SKM-1 (cell line): ENCODE measurements at regions not wholly inside any gene's neighbourhood (a gene's known extent, or its start where the extent isn't known, plus 50 kb on each side); places are given as distances from the start of the nearest gene placed in this dataset.

ENCODE experiments used
- DNase-seq: peaks from one replicate; lab custom pipeline; 2025; ENCODE audit not compliant: unreplicated experiment; lab: John Stamatoyannopoulos, UW

DNA sequence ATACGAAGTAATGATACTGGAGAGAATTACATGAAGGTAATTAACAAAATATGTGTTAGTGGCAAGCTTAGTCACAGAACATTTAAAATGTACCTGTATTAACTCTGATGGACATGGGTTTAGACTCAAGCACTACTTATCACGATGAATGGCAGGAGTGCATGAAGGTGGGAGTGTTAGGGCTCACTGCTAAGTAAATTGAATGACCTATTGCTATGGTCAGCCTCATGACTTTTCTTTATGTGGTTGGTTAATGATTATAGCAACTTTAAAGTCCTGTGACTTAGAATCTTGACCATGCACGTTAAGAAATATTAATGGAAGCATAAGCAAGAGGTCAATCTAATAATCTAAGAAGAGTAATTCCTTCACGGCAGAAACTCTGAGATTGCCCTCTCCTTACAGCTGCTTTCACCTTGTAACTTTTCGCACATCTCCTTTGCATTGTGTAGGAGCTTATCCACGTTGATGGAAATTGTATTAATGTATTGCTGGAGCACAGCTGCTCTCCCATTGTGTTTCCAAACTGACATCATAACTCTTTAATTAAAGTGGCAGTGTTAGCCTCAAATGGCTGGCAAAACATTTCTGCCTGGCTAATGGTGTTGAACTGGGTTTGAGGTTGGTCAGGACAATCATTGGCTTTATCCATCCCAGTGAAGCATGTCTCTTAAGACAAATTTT lies 114.5 kb downstream of the RXFP2 start:
- no peak for DNase-seq

DNA sequence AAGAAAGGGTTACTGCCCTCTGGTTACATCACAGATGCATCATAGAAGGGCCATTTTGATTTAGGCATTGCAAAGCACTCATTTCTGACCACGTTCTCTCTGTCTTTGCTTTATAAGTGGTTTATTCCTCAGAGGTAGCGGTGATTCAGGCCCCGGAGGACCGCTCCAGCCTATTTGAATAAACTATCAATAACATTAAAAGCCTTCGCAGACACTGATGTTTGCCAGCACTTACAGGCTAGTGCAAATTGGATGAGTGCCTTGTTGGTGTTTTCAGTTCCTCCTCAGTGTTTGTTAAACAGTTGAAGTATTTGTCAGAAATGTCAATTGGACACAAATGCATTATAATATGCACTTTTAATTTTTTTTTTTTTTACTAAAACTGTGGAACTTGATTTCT lies 120.2 kb downstream of the RXFP2 start:
- no peak for DNase-seq

DNA sequence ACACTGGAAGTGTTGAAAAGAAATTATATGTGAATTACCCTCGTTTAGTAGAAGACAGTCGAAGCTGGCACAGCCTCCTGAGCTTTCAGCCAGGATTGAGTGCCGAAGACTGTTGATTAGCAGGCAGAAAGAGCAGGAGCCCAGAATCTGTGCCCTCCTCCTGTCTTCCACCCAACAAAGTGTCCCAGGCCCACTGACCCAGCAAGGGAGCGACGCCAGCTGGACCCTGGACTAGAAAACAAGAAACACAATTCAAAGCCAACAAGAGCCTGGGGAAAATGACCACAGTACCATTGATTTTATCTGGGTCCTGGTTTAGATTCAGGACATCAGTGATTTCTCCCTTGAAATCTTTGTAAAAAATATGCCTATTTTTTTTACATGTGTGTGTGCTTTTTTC lies 120.7 kb downstream of the RXFP2 start:
- DNase-seq: no peak

DNA sequence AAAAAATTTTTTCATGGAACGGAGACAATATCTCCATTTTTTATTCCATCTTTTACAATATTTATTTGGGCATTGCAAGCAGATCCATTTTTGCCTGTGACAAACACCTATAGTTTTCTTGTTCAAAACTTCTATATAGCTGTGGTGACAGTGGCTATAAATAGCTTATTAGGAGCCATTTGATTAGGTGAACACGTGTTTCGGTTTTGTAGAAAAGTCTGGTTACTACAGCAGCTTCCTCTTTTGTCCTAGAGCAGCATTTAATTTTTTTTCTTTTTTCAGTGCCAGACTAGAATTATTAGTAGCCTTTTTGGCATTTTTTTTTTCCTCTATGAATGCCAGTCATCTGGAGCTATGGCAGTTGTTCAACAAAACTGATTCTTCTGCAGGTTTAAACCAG lies 123.5 kb downstream of the RXFP2 start:
- DNase-seq: no peak

DNA sequence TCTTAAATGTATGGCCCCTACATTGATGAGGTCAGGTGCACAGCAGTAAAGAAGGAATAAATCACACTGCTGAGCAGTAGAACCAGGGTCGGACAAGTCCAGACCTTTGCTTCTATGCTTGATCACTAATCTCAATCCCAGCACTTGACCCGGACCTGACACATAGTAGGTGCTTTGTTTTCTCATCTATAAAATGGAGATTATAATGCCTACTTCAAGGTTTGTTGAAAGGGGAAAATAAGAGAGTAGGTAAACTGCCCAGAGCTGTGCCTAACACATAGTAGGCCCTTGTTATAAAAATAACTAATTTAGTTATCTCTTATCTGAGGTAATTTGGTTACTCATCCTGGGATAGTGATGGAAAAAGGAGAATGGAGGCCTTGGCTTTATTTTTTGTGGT lies 125.0 kb downstream of the RXFP2 start:
- DNase-seq: no peak

DNA sequence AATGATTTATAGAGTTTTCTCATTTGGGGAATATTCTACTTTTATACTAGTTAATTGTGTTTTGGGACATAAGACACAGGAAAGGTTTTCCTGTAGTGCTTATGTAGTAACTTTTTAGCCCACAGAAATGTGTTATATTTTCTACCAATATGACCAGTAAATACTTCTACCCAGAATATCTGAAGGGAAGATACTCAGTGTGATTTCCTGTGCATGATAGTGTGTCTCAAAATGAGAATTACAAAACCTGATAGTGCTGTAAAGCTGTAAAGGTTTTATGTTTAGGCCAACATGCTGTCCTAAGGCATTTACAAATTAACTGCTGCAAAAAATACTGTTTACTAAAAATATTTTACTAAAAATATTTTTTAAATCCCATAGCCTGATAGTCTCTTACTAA lies 126.8 kb downstream of the RXFP2 start:
- no peak for DNase-seq

DNA sequence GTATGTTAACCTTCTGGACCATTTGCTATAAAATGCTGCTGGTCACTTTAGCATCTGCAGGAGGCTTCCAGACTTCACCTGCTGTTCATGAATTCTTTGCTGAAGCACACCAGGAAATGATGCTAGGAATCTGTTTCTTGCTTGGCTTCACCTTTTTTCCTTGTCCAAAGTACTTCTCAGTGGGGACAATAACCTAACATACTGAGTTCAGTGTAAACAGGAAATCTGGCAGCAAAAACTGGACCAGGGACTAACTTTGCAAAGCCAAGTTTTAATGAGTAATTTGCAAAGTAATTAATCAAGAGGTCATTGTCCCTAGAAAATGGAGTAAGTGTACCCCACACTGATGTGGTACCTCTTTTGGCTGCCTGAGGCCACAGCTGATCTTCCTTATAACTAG lies 128.4 kb downstream of the RXFP2 start:
- DNase-seq: no peak

DNA sequence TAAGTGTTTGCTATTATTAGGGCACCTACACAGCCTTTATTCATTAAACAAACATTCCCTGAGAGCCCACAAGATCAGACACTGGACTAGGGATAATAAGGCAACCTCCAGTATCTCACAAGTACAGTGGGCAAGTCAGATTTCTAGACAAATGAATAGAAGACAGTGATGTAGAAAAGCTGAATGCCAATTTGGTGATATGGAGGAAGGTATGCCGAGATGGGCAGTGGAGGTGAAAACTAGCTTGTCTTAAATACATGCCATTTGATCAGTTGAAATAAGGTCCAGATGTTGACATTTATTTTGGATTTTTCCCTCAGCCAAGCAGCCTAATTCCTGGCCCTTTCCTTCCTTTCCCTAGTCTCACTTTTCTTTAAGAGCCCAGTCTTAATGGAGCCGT lies 130.3 kb downstream of the RXFP2 start:
- DNase-seq: no peak

DNA sequence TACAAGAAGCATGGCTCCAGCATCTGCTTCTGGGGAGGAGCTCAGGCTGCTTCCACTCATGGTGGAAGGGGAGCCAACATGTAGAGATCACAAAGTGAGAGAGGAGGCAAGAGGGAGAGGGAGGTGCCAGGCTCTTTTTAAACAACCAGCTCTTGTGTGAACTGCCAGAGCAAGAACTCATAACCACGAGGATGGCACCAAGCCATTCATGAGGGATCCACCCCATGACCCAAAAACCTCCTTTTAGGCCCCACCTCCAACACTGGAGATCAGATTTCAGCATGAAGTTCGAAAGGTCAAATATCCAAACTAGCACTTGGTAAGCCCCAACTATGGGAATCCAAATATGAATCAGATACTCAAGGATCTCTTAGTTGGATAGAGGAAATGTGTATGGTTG lies 131.2 kb downstream of the RXFP2 start:
- no peak for DNase-seq

DNA sequence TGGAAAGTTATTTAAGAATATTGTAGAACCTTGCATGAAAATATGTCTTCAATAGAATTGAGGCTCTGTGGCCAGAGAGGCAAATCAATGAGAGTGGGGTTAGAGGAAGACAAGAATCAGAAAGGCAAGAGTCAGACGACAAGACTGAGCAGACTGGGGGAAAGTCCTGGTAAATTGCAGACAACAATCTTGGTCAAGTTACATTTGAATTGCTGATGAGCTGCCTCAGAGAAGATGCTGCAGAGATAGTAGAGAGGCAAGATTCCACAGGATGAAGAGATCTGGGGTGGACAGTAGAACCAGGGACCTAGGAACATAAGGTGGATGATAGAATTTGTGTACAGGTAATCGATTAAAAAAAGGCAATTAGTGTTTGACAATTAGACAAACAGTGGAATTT lies 133.8 kb downstream of the RXFP2 start:
- no peak for DNase-seq

DNA sequence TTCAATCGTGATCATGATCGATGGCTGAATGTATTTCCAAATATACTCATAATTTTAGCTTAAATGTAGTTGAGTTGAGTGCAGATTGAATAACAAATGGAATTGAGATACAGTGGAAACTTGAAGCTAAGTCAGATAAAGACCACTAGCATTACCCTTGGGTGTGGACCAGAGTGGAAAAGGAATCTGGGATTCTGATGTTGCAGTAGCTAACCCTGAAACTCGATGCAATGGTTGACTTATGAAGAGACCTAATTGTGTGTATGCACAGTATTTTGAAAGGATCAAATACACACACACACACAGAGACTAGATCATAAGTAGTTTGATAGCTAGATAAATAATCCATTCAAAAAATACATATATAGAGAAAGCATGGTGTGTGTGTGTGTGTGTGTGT lies 135.8 kb downstream of the RXFP2 start:
- no peak for DNase-seq

DNA sequence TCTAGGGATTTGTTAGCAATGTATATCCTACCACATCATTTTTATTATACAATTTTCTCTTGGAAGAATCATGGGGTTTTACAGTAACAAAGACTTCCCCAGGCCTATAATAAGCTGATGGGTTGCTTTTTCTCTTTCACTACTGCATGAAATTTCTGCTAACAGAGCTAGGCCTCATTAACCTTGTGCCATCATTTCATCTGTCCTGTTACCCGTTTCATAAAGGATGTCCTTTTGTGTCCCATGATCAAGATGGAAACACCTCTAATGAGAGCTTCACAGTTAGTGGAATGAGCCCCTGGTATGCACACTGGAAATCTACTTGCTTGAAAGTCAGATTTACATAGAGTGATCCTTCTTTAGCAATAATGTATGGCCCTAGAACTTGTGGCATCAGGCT lies 138.7 kb downstream of the RXFP2 start:
- DNase-seq: no peak

DNA sequence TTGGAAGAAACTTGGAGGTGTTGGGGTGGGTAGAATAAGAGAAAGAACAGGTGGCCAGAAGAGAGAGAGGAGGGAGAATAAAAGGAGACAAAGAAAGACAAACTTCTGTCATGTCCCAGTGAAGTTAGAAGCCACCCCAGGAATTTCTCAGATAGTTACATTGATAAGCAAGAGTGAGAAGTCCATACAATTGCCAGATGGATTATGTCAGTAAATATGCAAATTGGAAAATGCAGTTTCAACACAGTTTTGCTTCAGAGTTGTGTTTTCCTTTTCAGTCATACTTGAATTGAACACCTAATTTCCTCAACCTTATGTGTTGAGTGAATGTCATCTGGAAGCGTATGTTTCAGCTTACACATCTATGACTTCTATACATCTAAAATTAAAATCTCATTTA lies 139.2 kb downstream of the RXFP2 start:
- no peak for DNase-seq

DNA sequence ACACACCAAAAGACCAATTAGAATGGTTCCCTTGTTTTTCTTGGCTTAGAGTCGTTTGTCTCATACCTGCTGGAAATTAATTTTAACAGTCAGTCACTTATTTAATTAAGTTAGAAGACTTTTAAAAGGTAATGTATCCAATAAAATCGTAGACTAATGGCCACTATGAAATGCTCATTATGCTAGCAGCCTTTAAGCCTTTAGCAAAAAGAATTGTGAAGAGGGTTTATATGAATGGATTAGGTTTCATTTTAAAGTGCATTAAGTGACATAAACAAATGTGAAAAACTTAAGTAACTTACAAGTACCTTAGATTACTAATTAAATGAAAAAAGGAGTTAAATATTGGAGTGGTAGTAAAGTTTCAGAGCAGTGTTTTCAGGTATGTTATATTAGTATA lies 139.6 kb downstream of the RXFP2 start:
- DNase-seq: no peak

DNA sequence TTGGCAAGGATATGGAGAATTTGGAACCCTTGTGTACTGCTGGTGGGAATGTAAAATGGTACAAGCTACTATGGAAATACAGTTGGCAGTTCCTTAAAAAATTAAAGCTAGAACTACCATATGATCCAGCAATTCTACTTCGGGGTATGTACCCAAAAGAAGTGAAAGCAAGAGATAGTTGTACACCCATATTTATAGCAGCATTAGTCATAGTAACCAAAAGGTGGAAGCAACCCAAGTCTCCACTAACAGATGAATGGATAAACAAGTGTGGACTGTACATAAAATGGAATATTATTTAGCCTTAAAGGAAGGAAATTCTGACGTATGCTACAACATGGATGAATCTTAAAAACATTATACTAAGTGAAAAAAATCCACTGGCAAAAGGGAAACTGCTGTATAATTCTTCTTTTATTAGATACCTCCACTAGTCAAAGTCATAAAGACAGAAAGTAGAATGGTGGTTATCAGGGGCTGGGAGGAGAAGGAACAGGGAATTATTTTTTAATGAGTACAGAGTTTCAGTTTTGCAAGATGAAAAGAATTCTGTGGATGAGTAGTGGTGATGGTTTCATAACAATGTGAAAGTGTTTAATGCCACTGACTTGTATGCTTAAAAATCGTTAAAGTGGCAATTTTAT lies 141.6 kb downstream of the RXFP2 start:
- DNase-seq: no peak

DNA sequence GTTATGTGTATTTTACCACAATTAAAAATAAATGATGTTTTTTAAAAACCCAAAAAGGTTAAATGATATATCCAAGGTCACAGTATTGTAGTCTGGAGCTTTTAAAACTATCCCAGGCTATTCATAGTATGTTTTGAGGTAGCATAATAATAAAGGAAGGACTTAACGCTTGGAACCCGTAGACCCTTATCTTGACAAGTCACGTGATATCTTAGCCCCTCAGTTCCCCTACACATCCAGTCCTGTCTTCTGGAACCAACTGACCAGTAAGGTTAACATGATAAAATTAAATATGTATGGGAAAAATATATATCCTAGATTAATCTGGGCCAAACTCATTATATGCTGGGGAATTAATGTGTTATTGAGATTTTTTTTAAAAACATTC lies 142.2 kb downstream of the RXFP2 start:
- DNase-seq: no peak

DNA sequence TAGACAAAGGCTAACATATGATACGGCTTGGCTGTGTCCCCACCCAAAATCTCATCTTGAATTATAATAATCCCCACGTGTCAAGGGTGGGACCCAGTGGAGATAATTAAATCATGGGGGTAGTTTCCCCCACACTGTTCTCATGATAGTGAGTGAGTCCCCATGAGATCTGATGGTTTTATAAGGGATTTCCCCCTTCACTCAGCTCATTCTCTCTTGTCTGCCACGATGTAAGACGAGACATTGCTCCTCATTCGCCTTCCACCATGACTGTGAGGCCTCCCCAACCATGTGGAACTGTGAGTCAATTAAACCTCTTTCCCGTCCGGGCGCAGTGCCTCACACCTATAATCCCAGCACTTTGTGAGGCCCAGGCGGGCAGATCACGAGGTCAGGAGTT lies 143.5 kb downstream of the RXFP2 start:
- no peak for DNase-seq

DNA sequence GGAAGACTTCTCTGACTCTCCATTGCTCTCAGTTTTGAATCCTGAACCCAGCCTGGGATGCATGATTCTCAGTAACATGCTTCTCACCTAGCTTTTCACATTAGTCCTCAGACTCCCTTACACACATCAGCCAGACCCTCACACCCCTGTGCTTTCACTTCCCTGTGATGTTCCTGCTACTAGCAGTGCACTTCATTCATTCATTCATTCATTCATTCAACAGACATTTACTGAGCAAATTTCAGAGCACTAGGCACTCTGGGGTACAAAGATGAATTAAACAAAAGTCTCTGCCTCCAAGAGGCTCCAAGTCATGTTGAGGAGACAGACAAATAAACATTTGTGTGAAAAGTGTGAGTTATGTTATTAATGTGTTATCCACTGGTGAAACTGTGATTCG lies 145.2 kb downstream of the RXFP2 start:
- no peak for DNase-seq

DNA sequence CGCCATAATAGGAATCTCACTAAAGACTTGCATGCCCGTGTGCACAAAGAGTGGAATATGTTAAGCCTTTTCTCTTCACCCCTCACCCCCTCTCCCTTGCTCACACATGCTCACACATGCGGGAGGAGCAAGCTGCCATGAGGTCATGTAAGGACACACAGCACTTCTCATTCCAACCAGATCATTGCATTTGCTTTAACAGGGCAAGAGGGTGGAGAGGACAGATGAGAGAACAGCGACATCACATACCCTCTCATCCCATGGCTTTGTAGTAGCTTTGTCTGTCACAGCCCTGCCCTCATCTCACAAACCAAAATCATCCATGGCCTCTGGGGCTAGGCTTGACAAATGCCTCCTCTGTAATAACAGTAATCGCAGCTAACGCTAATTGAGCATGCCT lies 145.6 kb upstream of the FRY start:
- DNase-seq: no peak

DNA sequence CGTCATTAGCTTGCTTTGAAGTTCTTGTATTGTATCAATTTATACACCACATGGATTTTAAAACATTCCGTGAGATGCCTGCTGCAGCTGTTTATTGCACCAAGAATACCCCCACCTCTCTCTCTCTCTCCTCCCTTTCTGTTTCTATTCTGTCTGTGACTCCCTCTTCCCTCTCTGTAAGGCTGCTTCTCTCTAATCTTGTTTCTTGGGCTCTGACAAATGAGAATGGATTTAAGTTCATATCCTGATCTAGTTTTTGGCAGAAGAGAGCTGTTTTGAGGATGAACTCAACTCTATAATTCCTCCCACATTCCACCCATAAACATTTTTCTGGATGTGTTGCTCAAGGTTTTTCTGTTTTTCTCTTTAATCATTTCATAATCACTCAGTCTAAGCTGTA lies 144.3 kb upstream of the FRY start:
- DNase-seq: no peak

DNA sequence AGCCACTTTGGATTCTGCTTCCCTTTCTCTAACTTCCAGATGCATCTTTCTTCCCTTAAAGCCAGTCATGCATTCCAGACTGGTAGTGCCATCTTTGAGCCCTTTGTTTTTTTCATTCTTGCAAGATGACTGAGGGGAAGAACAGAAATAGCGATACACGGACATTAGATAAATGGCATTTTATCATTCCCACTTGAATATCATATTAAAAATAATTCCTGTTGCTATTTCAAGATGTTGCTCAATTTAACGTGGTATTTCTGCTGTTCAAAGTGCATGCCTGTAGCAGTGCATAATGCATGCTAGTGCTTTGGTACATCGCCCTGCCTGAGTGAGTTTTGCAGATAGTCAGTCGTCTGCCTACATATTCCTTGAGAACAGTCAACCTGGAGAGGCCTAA lies 140.6 kb upstream of the FRY start:
- no peak for DNase-seq

DNA sequence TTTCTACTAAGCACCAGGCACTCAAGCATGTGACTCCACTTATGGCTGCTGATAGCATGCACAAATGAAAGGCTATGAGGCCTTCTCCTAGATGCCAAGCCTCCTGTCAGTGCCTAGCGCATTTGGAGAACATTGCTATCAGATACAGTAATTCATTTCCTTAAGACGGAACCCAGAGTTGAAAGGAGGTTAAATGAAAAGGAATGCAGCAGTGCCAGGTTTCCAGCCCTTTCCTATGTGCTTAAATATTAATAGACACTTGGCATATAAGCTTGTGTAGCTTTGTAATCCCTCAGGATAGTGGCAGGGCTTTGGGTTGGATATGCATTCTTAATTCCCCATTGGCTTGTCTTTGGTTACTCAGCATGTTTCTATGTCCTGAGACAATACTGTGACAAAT lies 140.1 kb upstream of the FRY start:
- no peak for DNase-seq

DNA sequence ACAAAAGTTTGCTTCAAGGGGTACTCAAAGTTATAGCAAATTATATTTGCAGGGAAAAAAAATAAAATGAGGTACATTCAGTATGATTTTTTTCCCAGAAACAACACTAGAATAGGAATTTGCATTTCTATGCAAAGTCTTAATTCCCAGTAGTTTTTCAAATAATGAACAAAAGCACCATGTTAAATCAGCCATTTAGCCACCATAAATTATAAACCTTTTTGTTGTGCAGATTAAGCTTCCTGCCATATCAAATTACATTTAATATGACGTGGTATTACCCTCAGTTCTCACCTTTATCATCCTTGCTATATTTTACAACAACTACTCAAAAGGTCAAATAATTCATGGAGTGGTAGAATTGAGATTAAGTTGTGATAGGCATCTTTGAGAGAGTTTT lies 136.6 kb upstream of the FRY start:
- no peak for DNase-seq
